ENCODE measurements at regions not wholly inside any gene's neighbourhood (a gene's known extent, or its start where the extent isn't known, plus 50 kb on each side); places are given as distances from the start of the nearest gene placed in this dataset.

DNA sequence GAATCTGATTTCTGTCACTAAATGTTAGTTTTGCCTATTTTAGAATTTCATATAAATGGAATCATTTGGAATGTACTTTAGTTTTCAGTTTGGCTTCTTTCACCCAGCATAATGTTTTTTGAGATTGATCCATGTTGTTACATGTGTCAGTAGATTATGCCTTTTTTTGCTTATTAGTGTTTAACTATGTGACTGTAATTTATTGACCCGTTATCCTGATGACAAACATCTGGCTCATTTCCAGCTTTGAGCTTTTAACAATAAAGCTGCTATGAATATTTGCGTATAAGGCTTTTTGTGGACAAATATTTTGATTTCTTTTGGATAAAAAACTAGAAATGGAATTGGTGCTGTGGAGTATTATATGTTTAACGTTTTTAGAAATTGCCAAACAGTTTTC is 254.5 kb upstream of the CFAP20DC start:
- TF ChIP-seq TAF1 (IDR thresholded peaks at IDR 0.05; ENCODE audit: borderline replicate concordance, insufficient read depth, low read length) (no peak), SIN3A (IDR thresholded peaks at IDR 0.05; ENCODE audit: borderline replicate concordance, insufficient read depth, low read length) (no peak), FOXP2 (optimal IDR thresholded peaks at IDR 0.05; ENCODE audit: borderline replicate concordance, extremely low read depth, extremely low read length, insufficient read depth) (no peak), POLR2AphosphoS5 (IDR thresholded peaks at IDR 0.05; ENCODE audit: low read depth, low read length) (no peak), REST (IDR thresholded peaks at IDR 0.05; ENCODE audit: insufficient read depth in 1 of 2, low read depth in 2 of 2, low read length in 2 of 2) (no peak)

GRCh38 chr3:59303452-59303851 is 253.6 kb upstream of the CFAP20DC start:
- TF ChIP-seq REST (IDR thresholded peaks at IDR 0.05; ENCODE audit: insufficient read depth in 1 of 2, low read depth in 2 of 2, low read length in 2 of 2) (no peak), SIN3A (IDR thresholded peaks at IDR 0.05; ENCODE audit: borderline replicate concordance, insufficient read depth, low read length) (no peak), TAF1 (IDR thresholded peaks at IDR 0.05; ENCODE audit: borderline replicate concordance, insufficient read depth, low read length) (no peak), FOXP2 (optimal IDR thresholded peaks at IDR 0.05; ENCODE audit: borderline replicate concordance, extremely low read depth, extremely low read length, insufficient read depth) (no peak), POLR2AphosphoS5 (IDR thresholded peaks at IDR 0.05; ENCODE audit: low read depth, low read length) (no peak)

DNA sequence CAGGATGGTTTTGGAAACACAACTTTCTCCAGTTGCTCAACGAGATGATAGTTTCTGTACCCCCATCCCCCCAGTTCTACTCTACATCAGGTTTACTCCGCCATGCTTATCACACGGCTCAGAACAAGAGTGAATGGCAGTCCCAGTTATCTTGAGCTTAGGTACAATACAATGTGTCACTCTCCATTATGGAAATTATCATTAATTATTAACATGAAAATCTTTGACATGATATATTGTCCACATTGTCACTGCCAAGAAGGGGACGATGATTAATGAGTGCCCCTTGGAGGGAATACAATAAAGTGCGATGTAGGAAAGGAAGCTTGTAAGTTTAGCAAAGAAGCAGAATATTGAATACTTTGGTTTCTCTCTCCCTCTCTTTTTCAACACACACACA is 252.6 kb upstream of the CFAP20DC start:
- no peak for TF ChIP-seq SIN3A (IDR thresholded peaks at IDR 0.05; ENCODE audit: borderline replicate concordance, insufficient read depth, low read length)
- no peak for TF ChIP-seq FOXP2 (optimal IDR thresholded peaks at IDR 0.05; ENCODE audit: borderline replicate concordance, extremely low read depth, extremely low read length, insufficient read depth)
- no peak for TF ChIP-seq POLR2AphosphoS5 (IDR thresholded peaks at IDR 0.05; ENCODE audit: low read depth, low read length)
- TF ChIP-seq REST (IDR thresholded peaks at IDR 0.05; ENCODE audit: insufficient read depth in 1 of 2, low read depth in 2 of 2, low read length in 2 of 2) = no peak
- no peak for TF ChIP-seq TAF1 (IDR thresholded peaks at IDR 0.05; ENCODE audit: borderline replicate concordance, insufficient read depth, low read length)

DNA sequence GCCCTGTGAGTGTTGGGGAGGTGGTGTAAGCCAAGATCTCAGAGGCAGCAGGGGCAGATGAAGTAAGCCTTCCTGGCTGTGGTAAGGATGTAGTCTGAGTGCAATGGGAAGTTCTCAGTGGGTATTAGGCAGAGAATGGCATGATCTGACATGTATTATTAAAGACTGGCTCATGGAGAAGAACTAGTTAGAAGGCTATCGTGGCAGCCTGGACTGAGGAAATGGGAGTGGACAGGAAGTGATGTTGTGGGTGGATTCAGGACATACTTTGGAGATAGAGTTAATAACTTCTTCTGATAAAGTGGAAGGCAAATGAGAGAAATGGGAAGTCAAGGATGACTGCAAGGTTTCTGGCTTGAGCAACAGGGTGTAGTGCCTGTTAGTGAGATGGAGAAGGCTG is 250.9 kb upstream of the CFAP20DC start:
- TF ChIP-seq FOXP2 (optimal IDR thresholded peaks at IDR 0.05; ENCODE audit: borderline replicate concordance, extremely low read depth, extremely low read length, insufficient read depth) (no peak), TAF1 (IDR thresholded peaks at IDR 0.05; ENCODE audit: borderline replicate concordance, insufficient read depth, low read length) (no peak), REST (IDR thresholded peaks at IDR 0.05; ENCODE audit: insufficient read depth in 1 of 2, low read depth in 2 of 2, low read length in 2 of 2) (no peak), POLR2AphosphoS5 (IDR thresholded peaks at IDR 0.05; ENCODE audit: low read depth, low read length) (no peak), SIN3A (IDR thresholded peaks at IDR 0.05; ENCODE audit: borderline replicate concordance, insufficient read depth, low read length) (no peak)

DNA sequence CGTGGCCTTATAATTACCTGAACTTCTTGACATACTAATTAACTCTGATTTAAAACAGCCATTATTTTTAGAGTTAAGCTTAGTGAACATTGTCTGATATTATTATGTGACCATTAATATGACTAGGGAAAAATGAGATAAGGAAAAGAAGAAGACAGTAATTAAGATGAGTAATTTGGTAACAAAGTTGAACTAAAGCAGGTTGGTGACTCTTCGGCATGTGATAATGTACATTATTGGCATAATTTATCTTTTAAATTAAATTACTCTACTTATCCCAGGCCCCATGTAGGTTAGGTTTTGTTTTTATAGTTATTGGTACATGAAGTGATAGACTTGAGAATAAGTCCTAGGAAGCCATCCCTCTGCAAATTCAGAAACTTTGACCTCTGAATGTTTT is 249.7 kb upstream of the CFAP20DC start:
- TF ChIP-seq REST (IDR thresholded peaks at IDR 0.05; ENCODE audit: insufficient read depth in 1 of 2, low read depth in 2 of 2, low read length in 2 of 2) (no peak), TAF1 (IDR thresholded peaks at IDR 0.05; ENCODE audit: borderline replicate concordance, insufficient read depth, low read length) (no peak), POLR2AphosphoS5 (IDR thresholded peaks at IDR 0.05; ENCODE audit: low read depth, low read length) (no peak), FOXP2 (optimal IDR thresholded peaks at IDR 0.05; ENCODE audit: borderline replicate concordance, extremely low read depth, extremely low read length, insufficient read depth) (no peak), SIN3A (IDR thresholded peaks at IDR 0.05; ENCODE audit: borderline replicate concordance, insufficient read depth, low read length) (no peak)
